HEK293 (cell line): ENCODE measurements at regions not wholly inside any gene's neighbourhood (a gene's known extent, or its start where the extent isn't known, plus 50 kb on each side); places are given as distances from the start of the nearest gene placed in this dataset.

Experiments
- CTCF ChIA-PET: fragments of 350-600 bp; formaldehyde crosslinking; extraction: SDS; loops from one replicate; lab custom pipeline; 2021; ENCODE audit warnings: antibody characterized with exemption; lab: Yijun Ruan, JAX
- POLR2A ChIA-PET: fragments of 300-600 bp; formaldehyde crosslinking; extraction: SDS; loops from one replicate; lab custom pipeline; 2020; ENCODE audit warnings: antibody characterized with exemption, inconsistent platforms; lab: Yijun Ruan, JAX
- H3K27ac ChIP-seq: fragments of 200-500 bp; sonication (Bioruptor generic); 2 replicates; pipeline ENCODE4 v1.5.1; 2014; ENCODE audit warnings: low read depth, low read length, control low read depth, inconsistent platforms; ENCODE audit errors: extremely low read depth
- H3K36me3 ChIP-seq, 2 experiments: fragments of 200-500 bp in 1 of 2; sonication (Bioruptor generic) in 1 of 2; 1 replicate in 1 of 2; 2 replicates in 1 of 2; pipeline ENCODE4 v1.5.1; 2014 to 2017; ENCODE audit warnings: inconsistent platforms in 2 of 2, low read length in 2 of 2; ENCODE audit not compliant: control insufficient read depth in 2 of 2, insufficient read depth in 1 of 2
- H3K4me1 ChIP-seq: fragments of 200-500 bp; sonication (Bioruptor generic); 2 replicates; pipeline ENCODE4 v1.5.1; 2014; ENCODE audit warnings: mild to moderate bottlenecking, low read length, inconsistent platforms; ENCODE audit not compliant: control insufficient read depth, insufficient read depth
- H3K4me3 ChIP-seq: 2 replicates; pipeline ENCODE4 v1.5.1; 2011; ENCODE audit warnings: low read depth, mild to moderate bottlenecking, control low read depth, low read length, moderate library complexity
- H3K9me3 ChIP-seq: fragments of 200-500 bp; sonication (Bioruptor generic); 2 replicates; pipeline ENCODE4 v1.5.1; 2014; ENCODE audit warnings: low read depth, low read length, inconsistent platforms; ENCODE audit not compliant: control insufficient read depth, insufficient read depth
- BCL11A ChIP-seq: fragments of 450-650 bp; formaldehyde crosslinking; IDR thresholded peaks from 2 replicates; pipeline ENCODE4 v1.5.1; 2016; ENCODE audit warnings: low read depth, missing biosample characterization, missing genetic modification characterization
- FEZF1 ChIP-seq: fragments of 450-650 bp; formaldehyde crosslinking; IDR thresholded peaks from 2 replicates; pipeline ENCODE4 v1.5.1; 2016; ENCODE audit warnings: missing biosample characterization, missing genetic modification characterization
- MEIS1 ChIP-seq: sonication (generic); formaldehyde crosslinking; IDR thresholded peaks from 2 replicates; pipeline ENCODE4 v1.8.1; 2022; ENCODE audit warnings: missing genetic modification reagents, mild to moderate bottlenecking, borderline replicate concordance
- SP3 ChIP-seq: fragments of 450-650 bp; formaldehyde crosslinking; IDR thresholded peaks from 2 replicates; pipeline ENCODE4 v1.5.1; 2016; ENCODE audit warnings: missing biosample characterization, missing genetic modification characterization
- ZFP3 ChIP-seq: fragments of 450-650 bp; formaldehyde crosslinking; IDR thresholded peaks from 2 replicates; pipeline ENCODE4 v1.5.1; 2016; ENCODE audit warnings: low read depth, missing biosample characterization, missing genetic modification characterization
- ZFP41 ChIP-seq: fragments of 450-650 bp; formaldehyde crosslinking; IDR thresholded peaks from 2 replicates; pipeline ENCODE4 v1.5.1; 2016; ENCODE audit warnings: missing biosample characterization, missing genetic modification characterization, borderline replicate concordance
- ZNF211 ChIP-seq: fragments of 450-650 bp; formaldehyde crosslinking; IDR thresholded peaks from 2 replicates; pipeline ENCODE4 v1.5.1; 2016; ENCODE audit warnings: low read depth, missing biosample characterization, missing genetic modification characterization
- ZNF266 ChIP-seq: fragments of 450-650 bp; formaldehyde crosslinking; IDR thresholded peaks from 2 replicates; pipeline ENCODE4 v1.5.1; 2016; ENCODE audit warnings: missing biosample characterization, missing genetic modification characterization, low read depth
- ZNF391 ChIP-seq: fragments of 450-650 bp; formaldehyde crosslinking; IDR thresholded peaks from 2 replicates; pipeline ENCODE4 v1.5.1; 2016; ENCODE audit warnings: low read depth, missing biosample characterization, missing genetic modification characterization, borderline replicate concordance
- ZNF548 ChIP-seq: fragments of 450-650 bp; formaldehyde crosslinking; IDR thresholded peaks from 2 replicates; pipeline ENCODE4 v1.5.1; 2016; ENCODE audit warnings: missing biosample characterization, missing genetic modification characterization
- ZNF623 ChIP-seq: fragments of 450-650 bp; formaldehyde crosslinking; IDR thresholded peaks from 2 replicates; pipeline ENCODE4 v1.5.1; 2016; ENCODE audit warnings: missing biosample characterization, missing genetic modification characterization
- ZNF777 ChIP-seq: fragments of 450-650 bp; formaldehyde crosslinking; IDR thresholded peaks from 2 replicates; pipeline ENCODE4 v1.5.1; 2017; ENCODE audit warnings: missing biosample characterization, missing genetic modification characterization, borderline replicate concordance
- TF ChIP-seq, protein P1 (sequence below): fragments of 450-650 bp; formaldehyde crosslinking; IDR thresholded peaks from 2 replicates; pipeline ENCODE4 v1.5.1; 2016; ENCODE audit warnings: missing biosample characterization, missing genetic modification characterization, borderline replicate concordance
- TF ChIP-seq, protein P2 (sequence below): fragments of 450-650 bp; formaldehyde crosslinking; IDR thresholded peaks from 2 replicates; pipeline ENCODE4; 2016; ENCODE audit warnings: missing biosample characterization, missing genetic modification characterization
- TF ChIP-seq, protein P3 (sequence below): fragments of 450-650 bp; IDR thresholded peaks from 2 replicates; pipeline ENCODE4 v1.5.1; 2018; ENCODE audit warnings: missing biosample characterization, mild to moderate bottlenecking, missing genetic modification characterization
- TF ChIP-seq, protein P4 (sequence below): fragments of 450-650 bp; formaldehyde crosslinking; IDR thresholded peaks from 2 replicates; pipeline ENCODE4 v1.5.1; 2016; ENCODE audit warnings: missing biosample characterization, missing genetic modification characterization
- TF ChIP-seq, protein P5 (sequence below): fragments of 450-650 bp; formaldehyde crosslinking; IDR thresholded peaks from 2 replicates; pipeline ENCODE4 v1.5.1; 2017; ENCODE audit warnings: missing biosample characterization, missing genetic modification characterization

DNA sequence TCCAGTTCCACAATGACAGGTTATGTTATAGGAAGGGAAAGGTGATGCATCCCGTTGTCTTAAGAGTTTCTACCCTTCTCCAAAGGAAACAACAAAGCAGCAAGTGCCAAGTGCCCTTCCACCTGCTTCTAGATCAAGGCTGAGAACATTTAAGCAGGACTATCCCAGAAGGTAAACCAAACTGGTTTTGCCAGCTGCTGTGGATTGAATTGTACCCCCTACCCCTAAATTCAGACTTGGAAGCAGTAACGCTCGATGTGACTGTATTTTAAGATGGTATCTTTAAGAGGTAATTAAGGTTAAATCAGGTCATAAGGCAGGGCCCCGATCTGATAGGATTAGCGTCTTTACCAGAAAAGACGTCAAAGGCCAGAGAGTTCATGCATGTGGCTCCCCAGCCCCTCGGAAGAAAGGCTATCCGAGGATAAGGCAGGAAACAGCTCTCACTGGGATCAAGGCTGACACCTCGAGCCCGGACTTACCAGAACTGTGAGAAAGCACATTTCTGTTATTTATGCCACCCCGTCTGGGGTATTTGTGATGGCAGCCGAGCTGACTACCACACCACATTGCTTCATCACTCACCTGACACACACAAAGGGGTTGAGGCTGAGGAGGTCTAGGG is 179.1 kb upstream of the RAI14 start:
- ChIA-PET CTCF (interaction anchor here (0.8 to 6.5 kb wide), 9 partner anchors 8 to 888 kb away, joined by 3 to 57 read pairs (median 6); no protein-coding TSS in a partner anchor), POLR2A (no interaction called here)
- Histone ChIP-seq H3K9me3 (no peaks in the 10 kb centered on the region), H3K4me3 (no peak overlapping the region)
- TF ChIP-seq, protein P1, sequence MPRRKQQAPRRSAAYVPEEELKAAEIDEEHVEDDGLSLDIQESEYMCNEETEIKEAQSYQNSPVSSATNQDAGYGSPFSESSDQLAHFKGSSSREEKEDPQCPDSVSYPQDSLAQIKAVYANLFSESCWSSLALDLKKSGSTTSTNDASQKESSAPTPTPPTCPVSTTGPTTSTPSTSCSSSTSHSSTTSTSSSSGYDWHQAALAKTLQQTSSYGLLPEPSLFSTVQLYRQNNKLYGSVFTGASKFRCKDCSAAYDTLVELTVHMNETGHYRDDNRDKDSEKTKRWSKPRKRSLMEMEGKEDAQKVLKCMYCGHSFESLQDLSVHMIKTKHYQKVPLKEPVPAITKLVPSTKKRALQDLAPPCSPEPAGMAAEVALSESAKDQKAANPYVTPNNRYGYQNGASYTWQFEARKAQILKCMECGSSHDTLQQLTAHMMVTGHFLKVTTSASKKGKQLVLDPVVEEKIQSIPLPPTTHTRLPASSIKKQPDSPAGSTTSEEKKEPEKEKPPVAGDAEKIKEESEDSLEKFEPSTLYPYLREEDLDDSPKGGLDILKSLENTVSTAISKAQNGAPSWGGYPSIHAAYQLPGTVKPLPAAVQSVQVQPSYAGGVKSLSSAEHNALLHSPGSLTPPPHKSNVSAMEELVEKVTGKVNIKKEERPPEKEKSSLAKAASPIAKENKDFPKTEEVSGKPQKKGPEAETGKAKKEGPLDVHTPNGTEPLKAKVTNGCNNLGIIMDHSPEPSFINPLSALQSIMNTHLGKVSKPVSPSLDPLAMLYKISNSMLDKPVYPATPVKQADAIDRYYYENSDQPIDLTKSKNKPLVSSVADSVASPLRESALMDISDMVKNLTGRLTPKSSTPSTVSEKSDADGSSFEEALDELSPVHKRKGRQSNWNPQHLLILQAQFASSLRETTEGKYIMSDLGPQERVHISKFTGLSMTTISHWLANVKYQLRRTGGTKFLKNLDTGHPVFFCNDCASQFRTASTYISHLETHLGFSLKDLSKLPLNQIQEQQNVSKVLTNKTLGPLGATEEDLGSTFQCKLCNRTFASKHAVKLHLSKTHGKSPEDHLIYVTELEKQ (tag by site-specific recombination): no peak
- TF ChIP-seq ZNF623 (no peak), ZNF548 (tag by site-specific recombination) (no peak), MEIS1 (CRISPR knock-in tag) (no peak), ZNF391 (tag by site-specific recombination) (no peak), ZFP41 (tag by site-specific recombination) (no peak), ZNF211 (tag by site-specific recombination) (no peak), ZNF266 (tag by site-specific recombination) (no peak), ZFP3 (tag by site-specific recombination) (no peak), SP3 (no peak), ZNF777 (tag by site-specific recombination) (no peak), BCL11A (tag by site-specific recombination) (no peak), FEZF1 (tag by site-specific recombination) (no peak)
- TF ChIP-seq, protein P2, sequence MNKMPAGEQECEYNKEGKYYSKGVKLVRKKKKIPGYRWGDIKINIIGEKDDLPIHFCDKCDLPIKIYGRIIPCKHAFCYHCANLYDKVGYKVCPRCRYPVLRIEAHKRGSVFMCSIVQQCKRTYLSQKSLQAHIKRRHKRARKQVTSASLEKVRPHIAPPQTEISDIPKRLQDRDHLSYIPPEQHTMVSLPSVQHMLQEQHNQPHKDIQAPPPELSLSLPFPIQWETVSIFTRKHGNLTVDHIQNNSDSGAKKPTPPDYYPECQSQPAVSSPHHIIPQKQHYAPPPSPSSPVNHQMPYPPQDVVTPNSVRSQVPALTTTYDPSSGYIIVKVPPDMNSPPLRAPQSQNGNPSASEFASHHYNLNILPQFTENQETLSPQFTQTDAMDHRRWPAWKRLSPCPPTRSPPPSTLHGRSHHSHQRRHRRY: no peak
- TF ChIP-seq, protein P3, sequence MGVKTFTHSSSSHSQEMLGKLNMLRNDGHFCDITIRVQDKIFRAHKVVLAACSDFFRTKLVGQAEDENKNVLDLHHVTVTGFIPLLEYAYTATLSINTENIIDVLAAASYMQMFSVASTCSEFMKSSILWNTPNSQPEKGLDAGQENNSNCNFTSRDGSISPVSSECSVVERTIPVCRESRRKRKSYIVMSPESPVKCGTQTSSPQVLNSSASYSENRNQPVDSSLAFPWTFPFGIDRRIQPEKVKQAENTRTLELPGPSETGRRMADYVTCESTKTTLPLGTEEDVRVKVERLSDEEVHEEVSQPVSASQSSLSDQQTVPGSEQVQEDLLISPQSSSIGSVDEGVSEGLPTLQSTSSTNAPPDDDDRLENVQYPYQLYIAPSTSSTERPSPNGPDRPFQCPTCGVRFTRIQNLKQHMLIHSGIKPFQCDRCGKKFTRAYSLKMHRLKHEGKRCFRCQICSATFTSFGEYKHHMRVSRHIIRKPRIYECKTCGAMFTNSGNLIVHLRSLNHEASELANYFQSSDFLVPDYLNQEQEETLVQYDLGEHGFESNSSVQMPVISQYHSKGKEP (tag by site-specific recombination): no peak
- TF ChIP-seq, protein P4, sequence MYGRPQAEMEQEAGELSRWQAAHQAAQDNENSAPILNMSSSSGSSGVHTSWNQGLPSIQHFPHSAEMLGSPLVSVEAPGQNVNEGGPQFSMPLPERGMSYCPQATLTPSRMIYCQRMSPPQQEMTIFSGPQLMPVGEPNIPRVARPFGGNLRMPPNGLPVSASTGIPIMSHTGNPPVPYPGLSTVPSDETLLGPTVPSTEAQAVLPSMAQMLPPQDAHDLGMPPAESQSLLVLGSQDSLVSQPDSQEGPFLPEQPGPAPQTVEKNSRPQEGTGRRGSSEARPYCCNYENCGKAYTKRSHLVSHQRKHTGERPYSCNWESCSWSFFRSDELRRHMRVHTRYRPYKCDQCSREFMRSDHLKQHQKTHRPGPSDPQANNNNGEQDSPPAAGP (tag by site-specific recombination): no peak
- TF ChIP-seq, protein P5, sequence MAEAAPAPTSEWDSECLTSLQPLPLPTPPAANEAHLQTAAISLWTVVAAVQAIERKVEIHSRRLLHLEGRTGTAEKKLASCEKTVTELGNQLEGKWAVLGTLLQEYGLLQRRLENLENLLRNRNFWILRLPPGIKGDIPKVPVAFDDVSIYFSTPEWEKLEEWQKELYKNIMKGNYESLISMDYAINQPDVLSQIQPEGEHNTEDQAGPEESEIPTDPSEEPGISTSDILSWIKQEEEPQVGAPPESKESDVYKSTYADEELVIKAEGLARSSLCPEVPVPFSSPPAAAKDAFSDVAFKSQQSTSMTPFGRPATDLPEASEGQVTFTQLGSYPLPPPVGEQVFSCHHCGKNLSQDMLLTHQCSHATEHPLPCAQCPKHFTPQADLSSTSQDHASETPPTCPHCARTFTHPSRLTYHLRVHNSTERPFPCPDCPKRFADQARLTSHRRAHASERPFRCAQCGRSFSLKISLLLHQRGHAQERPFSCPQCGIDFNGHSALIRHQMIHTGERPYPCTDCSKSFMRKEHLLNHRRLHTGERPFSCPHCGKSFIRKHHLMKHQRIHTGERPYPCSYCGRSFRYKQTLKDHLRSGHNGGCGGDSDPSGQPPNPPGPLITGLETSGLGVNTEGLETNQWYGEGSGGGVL (tag by site-specific recombination): no peak
- TF ChIP-seq, all 188 proteins: peak for 0
- Histone ChIP-seq H3K36me3 (no peaks in the 10 kb centered on the region), H3K27ac (no peak overlapping the region), H3K4me1 (no peaks in the 10 kb centered on the region)
